CD14-positive monocyte (primary cell): ENCODE measurements at regions not wholly inside any gene's neighbourhood (a gene's known extent, or its start where the extent isn't known, plus 50 kb on each side); places are given as distances from the start of the nearest gene placed in this dataset.

ENCODE experiments used
- DNase-seq, 3 donors: peaks; one replicate each; pipeline ENCODE4 v3.0.0-alpha.2; 2011 to 2022
- H2AFZ ChIP-seq: 2 replicates; pipeline ENCODE4 v1.6.0; 2012; ENCODE audit warnings: mild to moderate bottlenecking, low read depth, low read length, inconsistent platforms; ENCODE audit not compliant: insufficient read depth, poor library complexity, severe bottlenecking
- H3K27ac ChIP-seq, 2 donors: 1 replicate in 1 of 2; 2 replicates in 1 of 2; pipeline ENCODE4 v1.5.1; 2012 to 2013; ENCODE audit warnings: low read length in 2 of 2, control low read depth in 1 of 2, inconsistent platforms in 1 of 2, low read depth in 1 of 2, mild to moderate bottlenecking in 1 of 2
- H3K27me3 ChIP-seq, 2 donors: one replicate each; pipeline versions ENCODE4 v1.6.0 to v1.6.1; 2011 to 2013; ENCODE audit warnings: low read length in 2 of 2; ENCODE audit not compliant: control insufficient read depth in 2 of 2, insufficient read depth in 2 of 2
- H3K36me3 ChIP-seq, 2 donors: replicated peaks in 1 of 2; 1 replicate in 1 of 2; 2 replicates in 1 of 2; pipeline versions ENCODE4 v1.5.1 to v1.6.1; 2012 to 2013; ENCODE audit warnings: low read length in 2 of 2, control low read depth in 1 of 2, inconsistent platforms in 1 of 2, mild to moderate bottlenecking in 1 of 2; ENCODE audit not compliant: insufficient read depth in 2 of 2, control insufficient read depth in 1 of 2
- H3K4me1 ChIP-seq, 2 donors: 1 replicate in 1 of 2; 2 replicates in 1 of 2; pipeline versions ENCODE4 v1.5.1 to v1.6.1; 2012 to 2013; ENCODE audit warnings: low read length in 2 of 2, control low read depth in 1 of 2, inconsistent platforms in 1 of 2, mild to moderate bottlenecking in 1 of 2, moderate library complexity in 1 of 2; ENCODE audit not compliant: insufficient read depth in 2 of 2, control insufficient read depth in 1 of 2
- H3K4me2 ChIP-seq: replicated peaks from 2 replicates; pipeline ENCODE3; 2012; ENCODE audit warnings: low read length, moderate library complexity, mild to moderate bottlenecking; ENCODE audit not compliant: poor library complexity, severe bottlenecking; ENCODE audit errors: extremely low read depth
- H3K4me3 ChIP-seq, 3 experiments: fragments of 200-600 bp in 1 of 3; sonication (generic) in 1 of 3; replicated peaks in 1 of 3; 1 replicate in 2 of 3; 2 replicates in 1 of 3; pipeline ENCODE4 v1.5.1; 2011 to 2013; ENCODE audit warnings: low read length in 3 of 3, mild to moderate bottlenecking in 3 of 3, control low read depth in 2 of 3, low read depth in 2 of 3, inconsistent platforms in 1 of 3, moderate library complexity in 1 of 3
- H3K79me2 ChIP-seq: 2 replicates; pipeline ENCODE4 v1.6.0; 2012; ENCODE audit warnings: mild to moderate bottlenecking, control low read depth, inconsistent platforms, low read length, moderate library complexity; ENCODE audit not compliant: insufficient read depth
- H3K9ac ChIP-seq: 2 replicates; pipeline ENCODE4 v1.6.0; 2017; ENCODE audit warnings: low read length, mild to moderate bottlenecking; ENCODE audit not compliant: insufficient read depth, poor library complexity, severe bottlenecking
- H3K9me3 ChIP-seq, 2 donors: replicated peaks in 1 of 2; 1 replicate in 1 of 2; 2 replicates in 1 of 2; pipeline versions ENCODE4 v1.5.1 to v1.6.1; 2012 to 2013; ENCODE audit warnings: low read length in 2 of 2, control low read depth in 1 of 2; ENCODE audit not compliant: control insufficient read depth in 1 of 2, insufficient read depth in 1 of 2
- H4K20me1 ChIP-seq: 2 replicates; pipeline ENCODE4 v1.6.0; 2012; ENCODE audit warnings: mild to moderate bottlenecking, low read length, control low read depth, moderate library complexity; ENCODE audit not compliant: insufficient read depth
- H3K27ac Mint-ChIP-seq, 7 donors: one replicate each; pipeline ENCODE4 v1.8.0; 2020; ENCODE audit warnings: mild to moderate bottlenecking in 7 of 7, mixed read lengths in 7 of 7, moderate library complexity in 6 of 7, inconsistent platforms in 2 of 7
- H3K27me3 Mint-ChIP-seq, 3 donors: one replicate each; pipeline ENCODE4 v1.8.0; 2021 to 2022; ENCODE audit warnings: low read depth in 3 of 3, mild to moderate bottlenecking in 3 of 3, mixed read lengths in 3 of 3, moderate library complexity in 3 of 3, inconsistent platforms in 1 of 3
- H3K36me3 Mint-ChIP-seq, 2 donors: one replicate each; pipeline ENCODE4 v1.8.0; 2020; ENCODE audit warnings: mixed read lengths in 2 of 2, inconsistent platforms in 1 of 2, mild to moderate bottlenecking in 1 of 2
- H3K4me1 Mint-ChIP-seq: one replicate; pipeline ENCODE4 v1.8.0; 2020; ENCODE audit warnings: mild to moderate bottlenecking, mixed read lengths
- H3K4me3 Mint-ChIP-seq, 2 donors: one replicate each; pipeline ENCODE4 v1.8.0; 2020; ENCODE audit warnings: mild to moderate bottlenecking in 2 of 2, mixed read lengths in 2 of 2, moderate library complexity in 1 of 2
- H3K9me3 Mint-ChIP-seq, 7 donors: one replicate each; pipeline ENCODE4 v1.8.0; 2020 to 2022; ENCODE audit warnings: mixed read lengths in 7 of 7, mild to moderate bottlenecking in 6 of 7, moderate library complexity in 6 of 7, inconsistent platforms in 2 of 7
- WGBS: methylation state at CpG from one replicate; pipeline ENCODE4 v1.1.5; 2013; ENCODE audit warnings: missing lambda C conversion rate; ENCODE audit not compliant: insufficient coverage; 5-methylcytosine and 5-hydroxymethylcytosine counted together
- intact Hi-C, 2 donors: fragments of 100-400 bp; cut with micrococcal nuclease; formaldehyde crosslinking; loops; one replicate each; pipeline versions ENCODE4 v1.15.0 to v1.15.1; 2023
- TF ChIP-seq, protein P1 (sequence below): fragments of 200-600 bp; IDR thresholded peaks from one replicate; pipeline ENCODE4 v1.8.0; 2022; ENCODE audit warnings: antibody characterized with exemption, mild to moderate bottlenecking

DNA sequence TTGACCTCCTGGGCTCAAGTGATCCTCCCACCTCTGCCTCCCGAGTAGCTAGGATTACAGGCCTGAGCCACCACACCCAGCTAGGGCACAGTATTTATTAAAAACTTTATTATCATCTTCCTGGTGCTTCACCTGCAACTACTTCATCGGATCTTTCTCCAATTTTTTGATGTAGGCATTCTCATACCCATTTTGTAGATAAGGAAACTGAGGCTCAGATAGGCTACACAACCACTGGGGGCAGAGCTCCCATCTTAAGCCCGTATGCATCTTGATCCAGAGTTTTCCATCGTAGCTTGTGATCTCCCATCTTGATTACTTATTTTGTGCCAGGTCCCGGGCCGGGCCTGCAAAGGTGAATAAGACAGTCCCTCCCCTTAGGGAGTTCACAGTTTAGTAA lies 68.1 kb upstream of the BCOR start:
- Histone ChIP-seq H3K9ac (no peak overlapping the region), H3K4me1 (peaks cover 40 to 43% of the 10 kb centered on the region in 2 donors), H3K79me2 (no peaks in the 10 kb centered on the region), H3K27me3 (peaks cover 8 to 9% of the 10 kb centered on the region in 2 donors), H3K36me3 (no peaks in the 10 kb centered on the region), H3K4me3 (no peak overlapping the region), H3K9me3 (no peaks in the 10 kb centered on the region), H3K4me2 (no peak overlapping the region), H2AFZ (no peak overlapping the region), H4K20me1 (no peaks in the 10 kb centered on the region), H3K27ac (no peak overlapping the region)
- peaks cover 34% of the 10 kb centered on the region for H3K4me1 Mint-ChIP-seq
- peaks cover 0 to 9% (median 0%) of the 10 kb centered on the region in 7 donors for H3K9me3 Mint-ChIP-seq
- H3K36me3 Mint-ChIP-seq = peaks cover 4 to 7% of the 10 kb centered on the region in 2 donors
- peak overlapping the region in 1 of 2 donors; percentile 91 for H3K4me3 Mint-ChIP-seq
- peaks cover 14 to 49% (median 35%) of the 10 kb centered on the region in 3 donors for H3K27me3 Mint-ChIP-seq
- TF ChIP-seq, protein P1, sequence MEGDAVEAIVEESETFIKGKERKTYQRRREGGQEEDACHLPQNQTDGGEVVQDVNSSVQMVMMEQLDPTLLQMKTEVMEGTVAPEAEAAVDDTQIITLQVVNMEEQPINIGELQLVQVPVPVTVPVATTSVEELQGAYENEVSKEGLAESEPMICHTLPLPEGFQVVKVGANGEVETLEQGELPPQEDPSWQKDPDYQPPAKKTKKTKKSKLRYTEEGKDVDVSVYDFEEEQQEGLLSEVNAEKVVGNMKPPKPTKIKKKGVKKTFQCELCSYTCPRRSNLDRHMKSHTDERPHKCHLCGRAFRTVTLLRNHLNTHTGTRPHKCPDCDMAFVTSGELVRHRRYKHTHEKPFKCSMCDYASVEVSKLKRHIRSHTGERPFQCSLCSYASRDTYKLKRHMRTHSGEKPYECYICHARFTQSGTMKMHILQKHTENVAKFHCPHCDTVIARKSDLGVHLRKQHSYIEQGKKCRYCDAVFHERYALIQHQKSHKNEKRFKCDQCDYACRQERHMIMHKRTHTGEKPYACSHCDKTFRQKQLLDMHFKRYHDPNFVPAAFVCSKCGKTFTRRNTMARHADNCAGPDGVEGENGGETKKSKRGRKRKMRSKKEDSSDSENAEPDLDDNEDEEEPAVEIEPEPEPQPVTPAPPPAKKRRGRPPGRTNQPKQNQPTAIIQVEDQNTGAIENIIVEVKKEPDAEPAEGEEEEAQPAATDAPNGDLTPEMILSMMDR = no peak
- intact Hi-C loops = no loop called here
- WGBS = no CpG with 5 or more reads among the region's 6 CpGs
- no peak overlapping the region for H3K27ac Mint-ChIP-seq
- DNase-seq = no peak

DNA sequence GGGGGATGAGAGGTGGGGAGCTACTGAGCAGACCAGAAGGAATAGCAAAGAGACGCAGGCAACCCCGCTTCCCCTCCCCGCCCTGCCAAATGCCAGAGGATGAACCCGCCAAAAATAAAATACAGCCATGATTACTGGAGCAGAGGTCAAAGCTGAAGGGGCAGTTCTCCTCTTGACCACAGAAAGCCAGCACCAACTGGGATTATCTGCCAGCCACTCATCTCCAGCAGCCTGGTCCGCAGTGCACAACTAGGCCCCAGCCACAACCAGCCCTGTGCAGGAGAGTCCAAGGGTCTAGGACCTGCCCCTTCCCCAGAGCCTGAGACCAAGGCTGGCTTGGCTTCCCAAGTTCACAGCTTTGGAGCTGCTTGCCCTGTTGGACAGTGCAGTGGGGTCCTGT lies 67.4 kb upstream of the BCOR start:
- peaks cover 4 to 7% of the 10 kb centered on the region in 2 donors for H3K36me3 Mint-ChIP-seq
- intact Hi-C loops = no loop called here
- H3K4me3 Mint-ChIP-seq = peak overlapping the region in 1 of 2 donors; percentile 48
- Histone ChIP-seq H3K9me3 (no peaks in the 10 kb centered on the region), H3K4me2 (no peak overlapping the region), H3K36me3 (no peaks in the 10 kb centered on the region), H3K27ac (no peak overlapping the region), H3K27me3 (peaks cover 8 to 9% of the 10 kb centered on the region in 2 donors), H3K4me1 (peaks cover 34 to 37% of the 10 kb centered on the region in 2 donors), H3K9ac (no peak overlapping the region), H2AFZ (no peak overlapping the region), H3K79me2 (no peaks in the 10 kb centered on the region), H3K4me3 (no peak overlapping the region), H4K20me1 (no peaks in the 10 kb centered on the region)
- H3K27ac Mint-ChIP-seq = no peak overlapping the region
- H3K9me3 Mint-ChIP-seq = peaks cover 0 to 9% (median 0%) of the 10 kb centered on the region in 7 donors
- H3K27me3 Mint-ChIP-seq = peaks cover 14 to 48% (median 35%) of the 10 kb centered on the region in 3 donors
- no peak for DNase-seq
- WGBS = 83% methylated on average over 3 of the region's 5 CpGs
- TF ChIP-seq, protein P1 = no peak
- H3K4me1 Mint-ChIP-seq = peaks cover 29% of the 10 kb centered on the region
